ENCODE measurements at regions not wholly inside any gene's neighbourhood (a gene's known extent, or its start where the extent isn't known, plus 50 kb on each side); places are given as distances from the start of the nearest gene placed in this dataset.

DNA sequence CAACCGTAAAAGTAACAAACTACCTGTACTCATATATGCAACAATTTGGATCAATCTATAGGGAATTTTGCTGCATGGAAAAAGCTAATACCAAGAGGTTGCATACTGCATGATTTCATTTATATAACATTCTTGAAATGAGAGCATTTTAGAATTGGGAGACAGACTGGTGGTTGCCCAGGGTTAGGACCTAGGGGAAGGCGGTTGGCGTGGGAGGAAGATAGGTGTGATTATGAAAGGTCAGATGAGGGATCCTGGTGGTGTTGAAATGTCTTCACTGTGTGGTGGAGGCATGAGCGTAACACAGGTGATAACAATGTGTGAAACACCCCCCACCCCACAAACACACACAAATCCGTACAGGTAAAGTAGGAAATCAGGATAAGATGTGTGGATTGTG is 176.6 kb upstream of the ZBED5 start:
- Histone ChIP-seq H3K9me3 (ENCODE audit: control insufficient read depth, insufficient read depth, low read length) (no peaks in the 10 kb centered on the region), H3K4me3 (ENCODE audit: low read length) (no peak overlapping the region), H3K4me1 (ENCODE audit: control insufficient read depth, insufficient read depth, low read length) (no peaks in the 10 kb centered on the region), H3K36me3 (ENCODE audit: control insufficient read depth, insufficient read depth, low read length) (no peaks in the 10 kb centered on the region), H3K27ac (ENCODE audit: low read length) (no peak overlapping the region), H3K27me3 (ENCODE audit: control insufficient read depth, insufficient read depth, low read length) (no peaks in the 10 kb centered on the region)
- DNase-seq (ENCODE audit: low read depth, low spot score), result no peak
- no CpG with 5 or more reads among the region's 5 CpGs for WGBS (ENCODE audit: insufficient coverage, insufficient read length)

DNA sequence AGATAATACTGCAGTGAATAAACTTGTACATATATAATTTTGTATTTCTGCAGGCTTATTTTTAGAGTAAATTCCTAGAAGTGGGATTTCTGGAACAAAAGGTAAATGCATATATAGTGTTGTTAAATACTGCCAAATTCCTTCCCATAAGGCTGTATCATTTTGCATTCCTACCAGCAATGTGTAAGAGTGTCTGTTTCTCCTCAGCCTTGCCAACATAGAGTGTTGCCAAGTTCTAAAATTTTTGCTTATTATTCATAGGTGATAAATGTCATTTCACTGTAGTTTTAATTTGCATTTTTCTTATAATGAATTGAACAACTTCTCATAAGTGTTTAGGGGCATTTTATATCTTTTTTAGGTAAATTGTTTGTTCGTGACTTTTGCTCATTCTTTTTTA is 174.2 kb upstream of the ZBED5 start:
- Histone ChIP-seq H3K4me1 (ENCODE audit: control insufficient read depth, insufficient read depth, low read length) (no peaks in the 10 kb centered on the region; the same call in 1 of the 2 replicates), H3K9me3 (ENCODE audit: control insufficient read depth, insufficient read depth, low read length) (no peaks in the 10 kb centered on the region), H3K4me3 (ENCODE audit: low read length) (no peak overlapping the region), H3K36me3 (ENCODE audit: control insufficient read depth, insufficient read depth, low read length) (no peaks in the 10 kb centered on the region), H3K27me3 (ENCODE audit: control insufficient read depth, insufficient read depth, low read length) (no peaks in the 10 kb centered on the region), H3K27ac (ENCODE audit: low read length) (no peak overlapping the region)
- WGBS (ENCODE audit: insufficient coverage, insufficient read length), result no CpG with 5 or more reads among the region's 1 CpG
- no peak for DNase-seq (ENCODE audit: low read depth, low spot score)

DNA sequence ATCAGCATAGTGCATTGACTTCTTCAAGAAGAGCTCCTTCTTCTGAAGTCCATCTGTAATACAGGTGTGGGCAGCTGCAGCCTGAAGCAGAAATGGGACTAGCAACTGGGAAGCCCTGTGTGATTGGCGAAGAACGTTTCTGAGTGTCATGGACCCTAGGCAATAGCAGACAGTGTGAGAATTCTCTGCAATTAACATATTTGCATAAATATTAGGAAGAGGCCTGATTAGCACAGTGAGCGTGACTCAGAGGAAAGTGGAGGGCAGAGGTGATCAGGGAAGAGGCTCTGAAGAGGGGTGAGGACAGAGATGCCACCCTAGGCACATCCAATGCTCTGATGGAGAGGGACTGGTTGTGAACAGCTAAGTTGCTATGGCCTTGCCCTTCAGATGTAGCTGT is 171.2 kb upstream of the ZBED5 start:
- no peak overlapping the region for H3K27ac ChIP-seq (ENCODE audit: low read length)
- no peaks in the 10 kb centered on the region for H3K27me3 ChIP-seq (ENCODE audit: control insufficient read depth, insufficient read depth, low read length)
- WGBS (ENCODE audit: insufficient coverage, insufficient read length), result no CpG with 5 or more reads among the region's 3 CpGs
- no peaks in the 10 kb centered on the region for H3K36me3 ChIP-seq (ENCODE audit: control insufficient read depth, insufficient read depth, low read length)
- H3K4me3 ChIP-seq (ENCODE audit: low read length), result no peak overlapping the region
- DNase-seq (ENCODE audit: low read depth, low spot score), result no peak
- H3K4me1 ChIP-seq (ENCODE audit: control insufficient read depth, insufficient read depth, low read length), result no peaks in the 10 kb centered on the region; the same call in 1 of the 2 replicates
- no peaks in the 10 kb centered on the region for H3K9me3 ChIP-seq (ENCODE audit: control insufficient read depth, insufficient read depth, low read length)

DNA sequence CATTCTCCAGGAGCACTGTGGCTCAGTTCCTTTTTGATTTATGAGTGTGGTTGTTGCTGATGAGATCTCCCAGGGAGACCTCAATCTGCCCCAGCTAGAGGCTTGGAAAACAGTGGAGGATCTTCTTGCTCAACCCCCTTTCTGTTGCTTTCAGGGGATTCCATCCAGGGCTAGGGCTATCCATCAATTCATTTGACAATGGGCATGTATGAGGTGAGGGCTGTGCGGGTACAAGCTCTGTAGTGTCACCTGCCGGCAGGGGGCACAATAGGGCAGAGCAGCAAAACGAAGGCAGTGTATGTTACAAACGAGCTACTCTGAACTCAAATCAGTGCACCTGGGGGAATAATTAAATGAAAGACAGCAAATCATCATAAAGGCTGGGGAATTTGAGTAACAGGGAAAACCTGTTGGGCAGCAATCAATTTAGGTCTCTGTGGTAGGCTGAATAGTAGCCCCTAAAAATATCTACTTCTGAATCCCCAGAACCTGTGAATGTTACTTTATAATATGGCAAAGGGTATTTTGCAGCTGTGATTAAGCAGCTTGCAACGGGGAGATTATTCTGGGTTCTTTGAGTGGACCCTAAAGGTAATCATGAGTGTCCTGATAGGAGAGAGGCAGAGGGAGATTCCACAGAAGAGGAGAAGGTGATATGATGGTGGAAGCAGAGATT is 170.3 kb upstream of the ZBED5 start:
- Histone ChIP-seq H3K36me3 (ENCODE audit: control insufficient read depth, insufficient read depth, low read length) (no peaks in the 10 kb centered on the region), H3K9me3 (ENCODE audit: control insufficient read depth, insufficient read depth, low read length) (no peaks in the 10 kb centered on the region), H3K27me3 (ENCODE audit: control insufficient read depth, insufficient read depth, low read length) (no peaks in the 10 kb centered on the region), H3K27ac (ENCODE audit: low read length) (no peak overlapping the region), H3K4me1 (ENCODE audit: control insufficient read depth, insufficient read depth, low read length) (no peaks in the 10 kb centered on the region; the same call in 1 of the 2 replicates), H3K4me3 (ENCODE audit: low read length) (no peak overlapping the region)
- no CpG with 5 or more reads among the region's 5 CpGs for WGBS (ENCODE audit: insufficient coverage, insufficient read length)
- DNase-seq (ENCODE audit: low read depth, low spot score), result peak; percentile 61

DNA sequence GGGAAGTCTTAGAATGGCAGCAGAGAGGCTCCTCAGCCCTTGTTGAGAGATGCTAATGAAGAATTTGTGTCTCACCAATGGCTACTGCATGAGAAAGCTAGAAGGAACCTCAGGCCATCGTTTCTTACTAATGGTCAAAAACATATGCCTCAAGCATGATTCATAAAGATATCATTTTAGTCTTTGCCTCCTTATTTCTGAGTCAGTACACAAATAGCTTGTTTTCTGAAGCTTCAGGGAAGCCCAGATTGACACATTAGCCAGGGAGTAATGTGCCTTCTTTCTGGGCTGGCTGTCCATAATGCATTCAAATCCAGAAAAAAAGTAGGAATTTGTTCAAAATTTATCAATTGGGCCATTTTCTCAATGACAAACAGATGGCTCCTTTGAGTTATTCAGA is 169.4 kb upstream of the ZBED5 start:
- no peaks in the 10 kb centered on the region; the same call in 1 of the 2 replicates for H3K4me1 ChIP-seq (ENCODE audit: control insufficient read depth, insufficient read depth, low read length)
- no peak overlapping the region for H3K27ac ChIP-seq (ENCODE audit: low read length)
- H3K36me3 ChIP-seq (ENCODE audit: control insufficient read depth, insufficient read depth, low read length), result no peaks in the 10 kb centered on the region
- no peaks in the 10 kb centered on the region for H3K27me3 ChIP-seq (ENCODE audit: control insufficient read depth, insufficient read depth, low read length)
- H3K4me3 ChIP-seq (ENCODE audit: low read length), result no peak overlapping the region
- WGBS (ENCODE audit: insufficient coverage, insufficient read length), result no CpG with 5 or more reads among the region's 1 CpG
- no peak for DNase-seq (ENCODE audit: low read depth, low spot score)
- no peaks in the 10 kb centered on the region for H3K9me3 ChIP-seq (ENCODE audit: control insufficient read depth, insufficient read depth, low read length)

DNA sequence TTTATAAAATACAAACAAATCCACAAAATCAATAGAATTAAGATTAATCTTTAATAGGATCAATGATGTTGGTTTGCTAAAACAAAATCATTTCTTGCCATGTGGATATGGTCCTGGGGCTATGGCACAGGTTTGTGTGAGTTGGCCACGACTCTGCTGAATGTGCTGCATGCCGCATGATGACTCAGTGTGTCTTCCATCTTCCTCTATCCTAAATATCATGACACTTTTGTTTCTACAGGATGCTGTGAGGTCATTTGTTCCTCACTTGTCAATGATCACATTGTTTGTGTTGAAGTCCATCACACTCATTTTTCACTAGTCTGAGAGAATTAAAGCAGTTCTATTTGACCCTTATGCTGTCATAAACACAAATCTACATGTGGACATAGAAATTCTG is 167.2 kb upstream of the ZBED5 start:
- Histone ChIP-seq H3K27me3 (ENCODE audit: control insufficient read depth, insufficient read depth, low read length) (no peaks in the 10 kb centered on the region), H3K4me1 (ENCODE audit: control insufficient read depth, insufficient read depth, low read length) (peaks cover 2% of the 10 kb centered on the region; the same call in 1 of the 2 replicates), H3K4me3 (ENCODE audit: low read length) (no peak overlapping the region), H3K9me3 (ENCODE audit: control insufficient read depth, insufficient read depth, low read length) (no peaks in the 10 kb centered on the region), H3K27ac (ENCODE audit: low read length) (no peak overlapping the region), H3K36me3 (ENCODE audit: control insufficient read depth, insufficient read depth, low read length) (no peaks in the 10 kb centered on the region)
- DNase-seq (ENCODE audit: low read depth, low spot score), result no peak
- WGBS (ENCODE audit: insufficient coverage, insufficient read length), result no CpG with 5 or more reads among the region's 2 CpGs

DNA sequence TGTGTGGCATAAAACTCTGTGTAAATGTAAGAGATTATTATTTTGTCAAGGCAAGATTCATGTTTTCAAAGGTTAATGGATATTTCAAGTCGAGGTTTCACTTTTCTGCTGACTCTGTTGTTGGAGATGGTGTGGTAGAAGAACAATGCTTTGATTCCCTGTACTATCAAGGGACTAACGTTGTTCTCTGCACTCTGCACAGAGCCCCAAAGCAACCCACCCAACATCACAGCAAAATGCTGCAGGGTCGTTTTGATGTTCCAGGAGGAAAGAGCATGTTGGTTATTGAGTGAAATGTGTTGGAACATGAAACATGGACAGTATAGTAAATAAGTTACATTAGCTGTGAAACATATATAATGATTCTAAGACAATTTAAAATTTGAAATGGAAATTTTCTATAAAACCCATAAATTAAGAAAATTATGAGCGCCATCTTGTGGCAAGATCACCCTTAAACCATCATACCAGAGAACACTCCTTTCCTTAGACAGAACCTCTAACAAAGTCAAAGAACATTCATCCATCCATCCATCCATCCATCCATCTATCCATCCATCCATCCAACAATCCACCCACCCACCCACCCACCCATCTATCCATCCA is 164.4 kb upstream of the ZBED5 start:
- H3K27me3 ChIP-seq (ENCODE audit: control insufficient read depth, insufficient read depth, low read length), result no peaks in the 10 kb centered on the region
- H3K4me1 ChIP-seq (ENCODE audit: control insufficient read depth, insufficient read depth, low read length), result peaks cover 2% of the 10 kb centered on the region; the same call in 1 of the 2 replicates
- DNase-seq (ENCODE audit: low read depth, low spot score), result no peak
- no CpG with 5 or more reads among the region's 4 CpGs for WGBS (ENCODE audit: insufficient coverage, insufficient read length)
- no peak overlapping the region for H3K4me3 ChIP-seq (ENCODE audit: low read length)
- no peaks in the 10 kb centered on the region for H3K9me3 ChIP-seq (ENCODE audit: control insufficient read depth, insufficient read depth, low read length)
- H3K27ac ChIP-seq (ENCODE audit: low read length), result no peak overlapping the region
- no peaks in the 10 kb centered on the region for H3K36me3 ChIP-seq (ENCODE audit: control insufficient read depth, insufficient read depth, low read length)

DNA sequence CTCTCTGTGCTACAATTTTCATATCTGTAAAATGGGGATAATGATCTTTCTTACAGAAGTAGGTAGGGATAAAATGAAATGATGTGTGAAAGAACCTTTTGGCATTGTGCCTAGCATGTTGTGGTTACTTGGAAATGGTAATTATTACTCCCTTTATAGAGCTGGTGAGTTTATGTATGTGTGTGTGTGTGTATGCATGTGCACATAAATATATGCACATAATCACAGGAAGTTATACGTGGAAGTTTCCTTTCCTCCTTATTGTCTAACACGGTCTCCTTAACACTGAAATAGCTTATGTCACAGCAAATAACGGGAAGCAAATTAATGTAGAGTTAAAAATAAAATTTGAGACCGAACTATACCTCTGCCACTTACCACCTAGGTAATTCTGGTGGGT is 163.7 kb upstream of the ZBED5 start:
- H3K27ac ChIP-seq (ENCODE audit: low read length), result no peak overlapping the region
- no peaks in the 10 kb centered on the region for H3K27me3 ChIP-seq (ENCODE audit: control insufficient read depth, insufficient read depth, low read length)
- no peak overlapping the region for H3K4me3 ChIP-seq (ENCODE audit: low read length)
- no CpG with 5 or more reads among the region's 4 CpGs for WGBS (ENCODE audit: insufficient coverage, insufficient read length)
- peaks cover 2% of the 10 kb centered on the region; the same call in 1 of the 2 replicates for H3K4me1 ChIP-seq (ENCODE audit: control insufficient read depth, insufficient read depth, low read length)
- no peak for DNase-seq (ENCODE audit: low read depth, low spot score)
- H3K9me3 ChIP-seq (ENCODE audit: control insufficient read depth, insufficient read depth, low read length), result no peaks in the 10 kb centered on the region
- H3K36me3 ChIP-seq (ENCODE audit: control insufficient read depth, insufficient read depth, low read length), result no peaks in the 10 kb centered on the region

DNA sequence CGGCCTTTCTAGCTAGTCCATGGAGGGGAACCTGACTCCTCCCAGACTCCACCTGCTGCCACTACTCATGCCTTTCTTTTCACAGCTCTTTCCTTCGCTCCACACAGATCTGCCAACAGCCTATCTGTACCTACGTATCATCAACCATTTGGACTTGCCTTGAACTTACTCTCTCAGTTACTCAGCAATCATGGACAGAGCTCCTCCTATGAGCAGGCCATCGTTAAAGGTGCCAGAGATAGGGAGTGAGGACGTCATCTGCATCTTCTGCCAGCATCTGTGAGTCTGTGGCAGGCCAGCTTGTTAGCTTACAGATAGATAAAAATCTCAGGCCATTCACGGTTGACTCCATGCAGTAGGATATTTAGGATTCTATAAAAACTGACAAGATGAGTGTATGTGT is 162.9 kb upstream of the ZBED5 start:
- Histone ChIP-seq H3K27me3 (ENCODE audit: control insufficient read depth, insufficient read depth, low read length) (no peaks in the 10 kb centered on the region), H3K36me3 (ENCODE audit: control insufficient read depth, insufficient read depth, low read length) (no peaks in the 10 kb centered on the region)
- no peak for DNase-seq (ENCODE audit: low read depth, low spot score)

DNA sequence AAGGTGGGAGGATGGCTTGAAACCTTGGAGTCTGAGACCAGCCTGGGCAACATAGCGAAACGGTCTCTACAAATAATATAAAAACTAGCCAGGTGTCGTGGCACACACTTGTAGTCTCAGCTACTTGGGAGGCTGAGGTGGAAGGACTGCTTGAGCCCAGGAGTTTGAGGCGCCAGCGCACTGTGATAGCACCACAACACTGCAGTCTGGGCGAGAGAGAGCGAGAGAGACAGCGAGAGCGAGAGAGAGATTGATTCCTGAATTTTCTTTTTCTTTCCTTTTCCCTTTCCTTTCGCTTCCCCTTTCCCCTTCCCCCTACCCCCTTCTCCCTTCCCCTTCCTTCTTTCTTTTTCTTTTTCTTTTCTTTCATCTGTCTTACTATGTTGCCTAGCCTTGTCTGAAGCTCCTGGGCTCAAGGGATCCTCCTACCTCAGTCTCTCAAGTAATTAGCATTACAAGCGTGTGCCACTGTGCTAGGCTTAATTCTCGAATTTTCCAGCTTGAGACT is 162.4 kb upstream of the ZBED5 start:
- Histone ChIP-seq H3K4me1 (ENCODE audit: control insufficient read depth, insufficient read depth, low read length) (peaks cover 2% of the 10 kb centered on the region; the same call in 1 of the 2 replicates), H3K27me3 (ENCODE audit: control insufficient read depth, insufficient read depth, low read length) (no peaks in the 10 kb centered on the region), H3K4me3 (ENCODE audit: low read length) (no peak overlapping the region), H3K9me3 (ENCODE audit: control insufficient read depth, insufficient read depth, low read length) (no peaks in the 10 kb centered on the region), H3K27ac (ENCODE audit: low read length) (no peak overlapping the region), H3K36me3 (ENCODE audit: control insufficient read depth, insufficient read depth, low read length) (no peaks in the 10 kb centered on the region)
- no peak for DNase-seq (ENCODE audit: low read depth, low spot score)
- WGBS (ENCODE audit: insufficient coverage, insufficient read length), result no CpG with 5 or more reads among the region's 12 CpGs

More for the DNA sequence above, 162.9 kb upstream of the ZBED5 start:
- Histone ChIP-seq H3K9me3 (ENCODE audit: control insufficient read depth, insufficient read depth, low read length) (no peaks in the 10 kb centered on the region), H3K27ac (ENCODE audit: low read length) (no peak overlapping the region), H3K4me1 (ENCODE audit: control insufficient read depth, insufficient read depth, low read length) (peaks cover 2% of the 10 kb centered on the region; the same call in 1 of the 2 replicates), H3K4me3 (ENCODE audit: low read length) (no peak overlapping the region)
- WGBS (ENCODE audit: insufficient coverage, insufficient read length), result no CpG with 5 or more reads among the region's 6 CpGs

All from iPS DF 6.9 (cell line).